H1 (cell line): ENCODE measurements at regions not wholly inside any gene's neighbourhood (a gene's known extent, or its start where the extent isn't known, plus 50 kb on each side); places are given as distances from the start of the nearest gene placed in this dataset.

Experiments
- CTCF ChIA-PET: fragments of 300-600 bp; sonication (Branson Sonifier 250); formaldehyde crosslinking; loops from one replicate; lab custom pipeline; 2021; ENCODE audit not compliant: partially characterized antibody; lab: Charles Lee
- POLR2A ChIA-PET: fragments of 300-600 bp; sonication (Branson Sonifier 250); formaldehyde crosslinking; loops from one replicate; lab custom pipeline; 2021; ENCODE audit warnings: inconsistent platforms; ENCODE audit not compliant: partially characterized antibody; lab: Charles Lee
- DNase-seq, 2 experiments: peaks; one replicate each; pipeline versions ENCODE4 v3.0.0 to v3.0.0-alpha.2; 2010 to 2022; ENCODE audit warnings: low spot score in 2 of 2, low read depth in 1 of 2, mixed read lengths in 1 of 2
- FAIRE-seq: peaks from 2 replicates; lab custom pipeline; 2011; peaks lifted over from hg19 to GRCh38; lab: Jason Lieb, UNC
- H2AFZ ChIP-seq: 2 replicates; pipeline ENCODE4 v1.8.1; 2012; ENCODE audit warnings: low read length, inconsistent platforms
- H2AK5ac ChIP-seq: 2 replicates; pipeline ENCODE4 v1.6.1; 2013; ENCODE audit warnings: low read depth, low read length
- H2BK120ac ChIP-seq: replicated peaks from 2 replicates; pipeline ENCODE3; 2013; ENCODE audit warnings: low read depth, low read length, inconsistent platforms
- H2BK12ac ChIP-seq: 2 replicates; pipeline ENCODE4 v1.6.1; 2013; ENCODE audit warnings: low read depth, low read length
- H2BK15ac ChIP-seq: 2 replicates; pipeline ENCODE4 v1.6.1; 2013; ENCODE audit warnings: low read length
- H2BK20ac ChIP-seq: 2 replicates; pipeline ENCODE4 v1.6.1; 2013; ENCODE audit warnings: low read length
- H2BK5ac ChIP-seq: 2 replicates; pipeline ENCODE4 v1.6.1; 2013; ENCODE audit warnings: low read depth, low read length
- H3K14ac ChIP-seq: 2 replicates; pipeline ENCODE4 v1.6.1; 2013; ENCODE audit warnings: inconsistent platforms; ENCODE audit not compliant: insufficient read length
- H3K18ac ChIP-seq: 2 replicates; pipeline ENCODE4 v1.6.1; 2013; ENCODE audit warnings: low read length; ENCODE audit errors: extremely low read depth
- H3K23ac ChIP-seq: 2 replicates; pipeline ENCODE4 v1.6.1; 2013; ENCODE audit warnings: inconsistent platforms; ENCODE audit not compliant: insufficient read length
- H3K23me2 ChIP-seq: 2 replicates; pipeline ENCODE4 v1.6.1; 2013; ENCODE audit warnings: low read depth, low read length
- H3K27ac ChIP-seq: 2 replicates; pipeline ENCODE4 v1.6.1; 2011; ENCODE audit warnings: low read depth, low read length, inconsistent platforms
- H3K27me3 ChIP-seq, 4 experiments: replicated peaks in 1 of 4; 1 replicate in 1 of 4; 2 replicates in 3 of 4; pipeline versions ENCODE4 v1.6.1 to v1.8.1; 2011 to 2013; ENCODE audit warnings: low read length in 3 of 4, mild to moderate bottlenecking in 3 of 4, inconsistent platforms in 2 of 4, mixed read lengths in 2 of 4, moderate library complexity in 1 of 4; ENCODE audit not compliant: control insufficient read depth in 3 of 4, insufficient read depth in 3 of 4; ENCODE audit errors: extremely low read depth in 1 of 4
- H3K36me3 ChIP-seq, 4 experiments: 2 replicates each; pipeline versions ENCODE4 v1.6.1 to v1.8.1; 2011 to 2013; ENCODE audit warnings: mild to moderate bottlenecking in 4 of 4, low read length in 3 of 4, moderate library complexity in 2 of 4, control low read depth in 1 of 4, inconsistent platforms in 1 of 4; ENCODE audit not compliant: insufficient read depth in 4 of 4, control insufficient read depth in 2 of 4
- H3K4ac ChIP-seq: replicated peaks from 2 replicates; pipeline ENCODE3; 2013; ENCODE audit warnings: low read length, low read depth, mixed read lengths, inconsistent platforms; ENCODE audit not compliant: insufficient read length
- H3K4me1 ChIP-seq, 4 experiments: replicated peaks in 1 of 4; 1 replicate in 1 of 4; 2 replicates in 3 of 4; pipeline versions ENCODE4 v1.6.1 to v1.8.1; 2011 to 2013; ENCODE audit warnings: low read length in 3 of 4, inconsistent platforms in 2 of 4, mixed read lengths in 1 of 4; ENCODE audit not compliant: insufficient read depth in 4 of 4, control insufficient read depth in 3 of 4
- H3K4me2 ChIP-seq, 2 experiments: 2 replicates each; pipeline versions ENCODE4 v1.6.1 to v1.8.1; 2011 to 2013; ENCODE audit warnings: low read depth in 2 of 2, low read length in 2 of 2, control low read depth in 1 of 2, inconsistent platforms in 1 of 2, mild to moderate bottlenecking in 1 of 2; ENCODE audit not compliant: insufficient read depth in 1 of 2
- H3K4me3 ChIP-seq, 4 experiments: fragments of 200-600, 300-600 bp in 1 of 4; sonication (generic), shearing (Covaris generic), sonication (Bioruptor Twin) in 1 of 4; 2 replicates each; pipeline versions ENCODE4 v1.5.1 to v1.8.1; 2011 to 2016; ENCODE audit warnings: low read length in 4 of 4, low read depth in 3 of 4, control low read depth in 2 of 4, inconsistent platforms in 2 of 4, mild to moderate bottlenecking in 2 of 4, mixed read lengths in 1 of 4, moderate library complexity in 1 of 4; ENCODE audit not compliant: insufficient read depth in 2 of 4; ENCODE audit errors: extremely low read depth in 1 of 4
- H3K56ac ChIP-seq: replicated peaks from 2 replicates; pipeline ENCODE3; 2013; ENCODE audit warnings: low read depth, mild to moderate bottlenecking, mixed read lengths, low read length, inconsistent platforms; ENCODE audit not compliant: insufficient read length
- H3K79me1 ChIP-seq: 2 replicates; pipeline ENCODE4 v1.6.1; 2013; ENCODE audit warnings: low read depth, low read length, control low read depth
- H3K79me2 ChIP-seq, 2 experiments: 2 replicates each; pipeline versions ENCODE4 v1.6.1 to v1.8.1; 2012 to 2013; ENCODE audit warnings: low read length in 2 of 2, mild to moderate bottlenecking in 2 of 2, inconsistent platforms in 1 of 2; ENCODE audit not compliant: insufficient read depth in 2 of 2, control insufficient read depth in 1 of 2
- H3K9ac ChIP-seq, 4 experiments: replicated peaks in 1 of 4; 1 replicate in 1 of 4; 2 replicates in 3 of 4; pipeline versions ENCODE4 v1.6.1 to v1.8.1; 2011 to 2013; ENCODE audit warnings: low read depth in 3 of 4, low read length in 3 of 4, control low read depth in 2 of 4, mild to moderate bottlenecking in 2 of 4, moderate library complexity in 2 of 4, inconsistent platforms in 1 of 4; ENCODE audit errors: extremely low read depth in 1 of 4
- H3K9me3 ChIP-seq, 2 experiments: 2 replicates each; pipeline versions ENCODE4 v1.6.1 to v1.8.1; 2012 to 2013; ENCODE audit warnings: mild to moderate bottlenecking in 2 of 2, moderate library complexity in 2 of 2, control low read depth in 1 of 2, inconsistent platforms in 1 of 2, low read depth in 1 of 2, low read length in 1 of 2, mixed read lengths in 1 of 2; ENCODE audit not compliant: insufficient read depth in 2 of 2
- H4K20me1 ChIP-seq, 2 experiments: replicated peaks in 1 of 2; 2 replicates each; pipeline versions ENCODE3 to v1.8.1; 2011 to 2013; ENCODE audit warnings: inconsistent platforms in 2 of 2, low read length in 2 of 2, mild to moderate bottlenecking in 1 of 2; ENCODE audit not compliant: insufficient read depth in 2 of 2, control insufficient read depth in 1 of 2
- H4K5ac ChIP-seq: 2 replicates; pipeline ENCODE4 v1.6.1; 2013; ENCODE audit warnings: low read length, low read depth, mixed read lengths, inconsistent platforms; ENCODE audit not compliant: insufficient read length
- H4K8ac ChIP-seq: 2 replicates; pipeline ENCODE4 v1.8.0; 2013; ENCODE audit warnings: mild to moderate bottlenecking, moderate library complexity, low read length, inconsistent platforms; ENCODE audit not compliant: insufficient read depth; ENCODE audit errors: extremely low read depth
- H4K91ac ChIP-seq: replicated peaks from 2 replicates; pipeline ENCODE3; 2013; ENCODE audit warnings: low read length, mixed read lengths, inconsistent platforms; ENCODE audit not compliant: insufficient read length
- WGBS, 2 experiments: shearing (Covaris generic) in 1 of 2; methylation state at CpG; one replicate each; pipeline versions ENCODE4 v1.1.6 to v1.1.7; 2013 to 2015; ENCODE audit warnings: low lambda C conversion rate in 2 of 2, mixed read lengths in 2 of 2, inconsistent platforms in 1 of 2, low coverage in 1 of 2, missing lambda C conversion rate in 1 of 2; ENCODE audit not compliant: insufficient replicate concordance in 2 of 2, insufficient coverage in 1 of 2, insufficient read length in 1 of 2; ENCODE audit errors: extremely low coverage in 1 of 2, missing lambda C conversion rate in 1 of 2; 5-methylcytosine and 5-hydroxymethylcytosine counted together
- TF ChIP-seq, protein P1 (sequence below): fragments of 300-600 bp; sonication (generic); IDR thresholded peaks from 2 replicates; pipeline ENCODE4 v1.7.1; 2012; ENCODE audit warnings: low read length, moderate library complexity, mild to moderate bottlenecking, inconsistent platforms; ENCODE audit not compliant: insufficient replicate concordance

DNA sequence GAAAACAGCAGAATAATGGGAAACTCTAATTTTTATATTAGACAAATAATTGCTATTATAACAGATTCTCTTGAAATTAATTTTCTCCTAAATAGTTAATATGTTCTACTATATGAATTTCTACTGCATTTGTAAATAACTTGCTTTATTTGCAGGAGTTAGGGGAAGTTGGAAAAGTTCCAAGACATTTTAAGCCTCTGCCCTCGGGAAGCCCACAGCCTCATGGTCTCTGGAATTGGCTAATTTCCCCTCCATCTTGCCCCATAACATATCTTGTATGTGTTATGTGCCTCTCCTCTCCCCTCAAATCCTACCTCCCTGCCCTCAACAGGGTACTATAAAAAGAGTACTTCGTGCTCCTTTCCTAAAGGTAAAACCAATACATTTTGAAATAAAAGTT, 271.4 kb upstream of the NR5A2 start:
- Histone ChIP-seq H3K18ac (no peak overlapping the region), H3K9me3 (peaks cover 5% of the 10 kb centered on the region in 2 experiments; a peak in 3 of 4 replicates), H2BK15ac (no peak overlapping the region), H3K4me3 (no peak overlapping the region), H3K4me1 (no peaks in the 10 kb centered on the region), H4K5ac (no peak overlapping the region), H3K4me2 (no peak overlapping the region), H3K9ac (no peak overlapping the region), H3K4ac (no peak overlapping the region), H3K23me2 (no peaks in the 10 kb centered on the region), H2BK12ac (no peak overlapping the region), H3K79me2 (no peaks in the 10 kb centered on the region), H3K23ac (no peak overlapping the region), H2BK120ac (no peak overlapping the region), H4K8ac (no peak overlapping the region), H3K56ac (no peak overlapping the region), H2BK20ac (no peak overlapping the region), H2BK5ac (no peak overlapping the region), H3K79me1 (no peaks in the 10 kb centered on the region), H4K20me1 (no peaks in the 10 kb centered on the region), H2AK5ac (no peak overlapping the region), H3K27ac (no peak overlapping the region), H3K27me3 (no peaks in the 10 kb centered on the region), H2AFZ (0 out of 2 replicates have a peak overlapping the region, but pooled peaks have one; percentile 68), H4K91ac (no peak overlapping the region), H3K14ac (no peak overlapping the region), H3K36me3 (no peaks in the 10 kb centered on the region; a peak in 1 of 8 replicates)
- POLR2A ChIA-PET, result no interaction called here
- 85% methylated on average over 2 of the region's 2 CpGs; no CpG with 5 or more reads in 1 of the 2 experiments for WGBS, 2 experiments
- CTCF ChIA-PET, result no interaction called here
- FAIRE-seq (no peak), DNase-seq (no peak)
- TF ChIP-seq, protein P1, sequence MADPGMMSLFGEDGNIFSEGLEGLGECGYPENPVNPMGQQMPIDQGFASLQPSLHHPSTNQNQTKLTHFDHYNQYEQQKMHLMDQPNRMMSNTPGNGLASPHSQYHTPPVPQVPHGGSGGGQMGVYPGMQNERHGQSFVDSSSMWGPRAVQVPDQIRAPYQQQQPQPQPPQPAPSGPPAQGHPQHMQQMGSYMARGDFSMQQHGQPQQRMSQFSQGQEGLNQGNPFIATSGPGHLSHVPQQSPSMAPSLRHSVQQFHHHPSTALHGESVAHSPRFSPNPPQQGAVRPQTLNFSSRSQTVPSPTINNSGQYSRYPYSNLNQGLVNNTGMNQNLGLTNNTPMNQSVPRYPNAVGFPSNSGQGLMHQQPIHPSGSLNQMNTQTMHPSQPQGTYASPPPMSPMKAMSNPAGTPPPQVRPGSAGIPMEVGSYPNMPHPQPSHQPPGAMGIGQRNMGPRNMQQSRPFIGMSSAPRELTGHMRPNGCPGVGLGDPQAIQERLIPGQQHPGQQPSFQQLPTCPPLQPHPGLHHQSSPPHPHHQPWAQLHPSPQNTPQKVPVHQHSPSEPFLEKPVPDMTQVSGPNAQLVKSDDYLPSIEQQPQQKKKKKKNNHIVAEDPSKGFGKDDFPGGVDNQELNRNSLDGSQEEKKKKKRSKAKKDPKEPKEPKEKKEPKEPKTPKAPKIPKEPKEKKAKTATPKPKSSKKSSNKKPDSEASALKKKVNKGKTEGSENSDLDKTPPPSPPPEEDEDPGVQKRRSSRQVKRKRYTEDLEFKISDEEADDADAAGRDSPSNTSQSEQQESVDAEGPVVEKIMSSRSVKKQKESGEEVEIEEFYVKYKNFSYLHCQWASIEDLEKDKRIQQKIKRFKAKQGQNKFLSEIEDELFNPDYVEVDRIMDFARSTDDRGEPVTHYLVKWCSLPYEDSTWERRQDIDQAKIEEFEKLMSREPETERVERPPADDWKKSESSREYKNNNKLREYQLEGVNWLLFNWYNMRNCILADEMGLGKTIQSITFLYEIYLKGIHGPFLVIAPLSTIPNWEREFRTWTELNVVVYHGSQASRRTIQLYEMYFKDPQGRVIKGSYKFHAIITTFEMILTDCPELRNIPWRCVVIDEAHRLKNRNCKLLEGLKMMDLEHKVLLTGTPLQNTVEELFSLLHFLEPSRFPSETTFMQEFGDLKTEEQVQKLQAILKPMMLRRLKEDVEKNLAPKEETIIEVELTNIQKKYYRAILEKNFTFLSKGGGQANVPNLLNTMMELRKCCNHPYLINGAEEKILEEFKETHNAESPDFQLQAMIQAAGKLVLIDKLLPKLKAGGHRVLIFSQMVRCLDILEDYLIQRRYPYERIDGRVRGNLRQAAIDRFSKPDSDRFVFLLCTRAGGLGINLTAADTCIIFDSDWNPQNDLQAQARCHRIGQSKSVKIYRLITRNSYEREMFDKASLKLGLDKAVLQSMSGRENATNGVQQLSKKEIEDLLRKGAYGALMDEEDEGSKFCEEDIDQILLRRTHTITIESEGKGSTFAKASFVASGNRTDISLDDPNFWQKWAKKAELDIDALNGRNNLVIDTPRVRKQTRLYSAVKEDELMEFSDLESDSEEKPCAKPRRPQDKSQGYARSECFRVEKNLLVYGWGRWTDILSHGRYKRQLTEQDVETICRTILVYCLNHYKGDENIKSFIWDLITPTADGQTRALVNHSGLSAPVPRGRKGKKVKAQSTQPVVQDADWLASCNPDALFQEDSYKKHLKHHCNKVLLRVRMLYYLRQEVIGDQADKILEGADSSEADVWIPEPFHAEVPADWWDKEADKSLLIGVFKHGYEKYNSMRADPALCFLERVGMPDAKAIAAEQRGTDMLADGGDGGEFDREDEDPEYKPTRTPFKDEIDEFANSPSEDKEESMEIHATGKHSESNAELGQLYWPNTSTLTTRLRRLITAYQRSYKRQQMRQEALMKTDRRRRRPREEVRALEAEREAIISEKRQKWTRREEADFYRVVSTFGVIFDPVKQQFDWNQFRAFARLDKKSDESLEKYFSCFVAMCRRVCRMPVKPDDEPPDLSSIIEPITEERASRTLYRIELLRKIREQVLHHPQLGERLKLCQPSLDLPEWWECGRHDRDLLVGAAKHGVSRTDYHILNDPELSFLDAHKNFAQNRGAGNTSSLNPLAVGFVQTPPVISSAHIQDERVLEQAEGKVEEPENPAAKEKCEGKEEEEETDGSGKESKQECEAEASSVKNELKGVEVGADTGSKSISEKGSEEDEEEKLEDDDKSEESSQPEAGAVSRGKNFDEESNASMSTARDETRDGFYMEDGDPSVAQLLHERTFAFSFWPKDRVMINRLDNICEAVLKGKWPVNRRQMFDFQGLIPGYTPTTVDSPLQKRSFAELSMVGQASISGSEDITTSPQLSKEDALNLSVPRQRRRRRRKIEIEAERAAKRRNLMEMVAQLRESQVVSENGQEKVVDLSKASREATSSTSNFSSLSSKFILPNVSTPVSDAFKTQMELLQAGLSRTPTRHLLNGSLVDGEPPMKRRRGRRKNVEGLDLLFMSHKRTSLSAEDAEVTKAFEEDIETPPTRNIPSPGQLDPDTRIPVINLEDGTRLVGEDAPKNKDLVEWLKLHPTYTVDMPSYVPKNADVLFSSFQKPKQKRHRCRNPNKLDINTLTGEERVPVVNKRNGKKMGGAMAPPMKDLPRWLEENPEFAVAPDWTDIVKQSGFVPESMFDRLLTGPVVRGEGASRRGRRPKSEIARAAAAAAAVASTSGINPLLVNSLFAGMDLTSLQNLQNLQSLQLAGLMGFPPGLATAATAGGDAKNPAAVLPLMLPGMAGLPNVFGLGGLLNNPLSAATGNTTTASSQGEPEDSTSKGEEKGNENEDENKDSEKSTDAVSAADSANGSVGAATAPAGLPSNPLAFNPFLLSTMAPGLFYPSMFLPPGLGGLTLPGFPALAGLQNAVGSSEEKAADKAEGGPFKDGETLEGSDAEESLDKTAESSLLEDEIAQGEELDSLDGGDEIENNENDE, result no peak
